IMR-90 (cell line): ENCODE measurements at regions not wholly inside any gene's neighbourhood (a gene's known extent, or its start where the extent isn't known, plus 50 kb on each side); places are given as distances from the start of the nearest gene placed in this dataset.

ENCODE experiments used
- ATAC-seq: fragments of 200-7000 bp; cut with Tn5 transposase; 2 replicates; pipeline ENCODE4 v1.9.1; 2020; ENCODE audit warnings: low read depth, mild to moderate bottlenecking, moderate library complexity
- BruUV-seq: library from RNA; stranded (reverse); fragments of 400-500 nt; replicated peaks from 2 replicates; lab custom pipeline; 2021; lab: Mats Ljungman, UMichigan
- CTCF ChIA-PET: fragments of 300-600 bp; formaldehyde crosslinking; extraction: SDS; loops from one replicate; lab custom pipeline; 2021; ENCODE audit warnings: antibody characterized with exemption; lab: Yijun Ruan, JAX
- POLR2A ChIA-PET: fragments of 300-600 bp; sonication (Branson Sonifier 250); formaldehyde crosslinking; loops from one replicate; lab custom pipeline; 2022; ENCODE audit warnings: antibody characterized with exemption; ENCODE audit not compliant: unreplicated experiment; lab: Charles Lee
- DNase-seq: peaks from one replicate; pipeline ENCODE4 v3.0.0; 2013
- H2AFZ ChIP-seq: replicated peaks from 2 replicates; pipeline ENCODE3; 2013; ENCODE audit warnings: low read length, mild to moderate bottlenecking; ENCODE audit not compliant: poor library complexity
- H2AK5ac ChIP-seq: 2 replicates; pipeline ENCODE4 v1.6.1; 2013; ENCODE audit warnings: low read depth, low read length, inconsistent platforms
- H2AK9ac ChIP-seq: replicated peaks from 2 replicates; pipeline ENCODE3; 2013; ENCODE audit warnings: mild to moderate bottlenecking, low read depth, low read length, moderate library complexity; ENCODE audit not compliant: poor library complexity
- H2BK120ac ChIP-seq: 2 replicates; pipeline ENCODE4 v1.6.1; 2013; ENCODE audit warnings: low read depth, low read length, inconsistent platforms
- H2BK15ac ChIP-seq: 3 replicates; pipeline ENCODE4 v1.6.1; 2013; ENCODE audit warnings: low read depth, low read length, inconsistent platforms
- H2BK20ac ChIP-seq: 2 replicates; pipeline ENCODE4 v1.6.1; 2013; ENCODE audit warnings: low read depth, mild to moderate bottlenecking, inconsistent platforms, low read length, moderate library complexity
- H2BK5ac ChIP-seq: 2 replicates; pipeline ENCODE4 v1.6.1; 2013; ENCODE audit warnings: mild to moderate bottlenecking, low read depth, low read length, inconsistent platforms; ENCODE audit not compliant: poor library complexity, severe bottlenecking
- H3K14ac ChIP-seq: replicated peaks from 2 replicates; pipeline ENCODE4 v1.6.1; 2013; ENCODE audit warnings: low read depth, low read length, inconsistent platforms
- H3K18ac ChIP-seq: 2 replicates; pipeline ENCODE4 v1.6.1; 2013; ENCODE audit warnings: low read depth, low read length, control low read depth
- H3K23ac ChIP-seq: 2 replicates; pipeline ENCODE4 v1.6.1; 2013; ENCODE audit warnings: low read depth, low read length, inconsistent platforms
- H3K27ac ChIP-seq: 2 replicates; pipeline ENCODE4 v1.5.1; 2013; ENCODE audit warnings: mild to moderate bottlenecking, control low read depth, low read length; ENCODE audit not compliant: insufficient read depth
- H3K27me3 ChIP-seq: 2 replicates; pipeline ENCODE4 v1.6.1; 2013; ENCODE audit warnings: low read length; ENCODE audit not compliant: control insufficient read depth, insufficient read depth
- H3K36me3 ChIP-seq: 2 replicates; pipeline ENCODE4 v1.6.1; 2013; ENCODE audit warnings: low read length, mixed read lengths; ENCODE audit not compliant: control insufficient read depth, insufficient read depth
- H3K4ac ChIP-seq: 2 replicates; pipeline ENCODE4 v1.6.1; 2013; ENCODE audit warnings: low read depth, low read length, inconsistent platforms
- H3K4me1 ChIP-seq: 2 replicates; pipeline ENCODE4 v1.6.1; 2013; ENCODE audit warnings: low read length, mixed read lengths; ENCODE audit not compliant: control insufficient read depth, insufficient read depth
- H3K4me2 ChIP-seq: 2 replicates; pipeline ENCODE4 v1.6.1; 2013; ENCODE audit warnings: low read depth, mild to moderate bottlenecking, control low read depth, low read length, moderate library complexity
- H3K4me3 ChIP-seq: 2 replicates; pipeline ENCODE4 v1.5.1; 2013; ENCODE audit warnings: low read depth, mild to moderate bottlenecking, control low read depth, low read length, moderate library complexity; ENCODE audit not compliant: insufficient read depth
- H3K56ac ChIP-seq: 2 replicates; pipeline ENCODE4 v1.6.1; 2013; ENCODE audit warnings: low read length, inconsistent platforms; ENCODE audit not compliant: insufficient read depth; ENCODE audit errors: extremely low read depth
- H3K79me1 ChIP-seq, 2 experiments: 2 replicates each; pipeline ENCODE4 v1.6.1; 2013; ENCODE audit warnings: low read length in 2 of 2, inconsistent platforms in 1 of 2, low read depth in 1 of 2
- H3K9ac ChIP-seq: 2 replicates; pipeline ENCODE4 v1.6.1; 2013; ENCODE audit warnings: low read depth, low read length, control low read depth
- H3K9me1 ChIP-seq: 2 replicates; pipeline ENCODE4 v1.6.1; 2013; ENCODE audit warnings: low read length, inconsistent platforms; ENCODE audit not compliant: insufficient read depth
- H3K9me3 ChIP-seq: 2 replicates; pipeline ENCODE4 v1.6.1; 2013; ENCODE audit warnings: low read length; ENCODE audit not compliant: control insufficient read depth, insufficient read depth
- H4K20me1 ChIP-seq: 2 replicates; pipeline ENCODE4 v1.6.1; 2013; ENCODE audit warnings: low read length, inconsistent platforms; ENCODE audit not compliant: insufficient read depth
- H4K5ac ChIP-seq: 2 replicates; pipeline ENCODE4 v1.6.1; 2013; ENCODE audit warnings: mild to moderate bottlenecking, low read depth, low read length, control low read depth
- H4K8ac ChIP-seq, 2 experiments: 2 replicates each; pipeline ENCODE4 v1.6.1; 2013; ENCODE audit warnings: low read depth in 2 of 2, low read length in 2 of 2, control low read depth in 1 of 2, inconsistent platforms in 1 of 2
- H4K91ac ChIP-seq: 2 replicates; pipeline ENCODE4 v1.6.1; 2013; ENCODE audit warnings: low read depth, low read length, inconsistent platforms; ENCODE audit not compliant: insufficient read depth
- BHLHE40 ChIP-seq: fragments of 150-350 bp; IDR thresholded peaks from 2 replicates; pipeline ENCODE4 v1.6.1; 2016; ENCODE audit warnings: mild to moderate bottlenecking, low read depth, low read length
- CEBPB ChIP-seq: IDR thresholded peaks from 2 replicates; pipeline ENCODE4 v1.6.1; 2012; ENCODE audit warnings: low read depth, low read length, improper control_type of control experiment
- CHD1 ChIP-seq: IDR thresholded peaks from 2 replicates; pipeline ENCODE4 v1.6.1; 2012; ENCODE audit warnings: low read depth, low read length, improper control_type of control experiment
- FOS ChIP-seq: fragments of 150-350 bp; IDR thresholded peaks from 2 replicates; pipeline ENCODE4 v1.6.1; 2016; ENCODE audit warnings: low read depth, low read length
- MAZ ChIP-seq: IDR thresholded peaks from 2 replicates; pipeline ENCODE4 v1.6.1; 2012; ENCODE audit warnings: low read depth, mild to moderate bottlenecking, low read length, improper control_type of control experiment, moderate library complexity, borderline replicate concordance
- NFE2L2 ChIP-seq: fragments of 150-350 bp; IDR thresholded peaks from 2 replicates; pipeline ENCODE4 v1.6.1; 2016; ENCODE audit warnings: low read depth, mild to moderate bottlenecking, low read length
- SMC3 ChIP-seq: fragments of 150-350 bp; IDR thresholded peaks from 2 replicates; pipeline ENCODE4 v1.6.1; 2016; ENCODE audit warnings: low read depth, mild to moderate bottlenecking, antibody characterized with exemption, low read length, moderate library complexity
- WGBS, 2 experiments: methylation state at CpG; one replicate each; pipeline versions ENCODE4 v1.1.5 to v1.1.7; 2013; ENCODE audit warnings: missing lambda C conversion rate in 2 of 2; ENCODE audit not compliant: insufficient read length in 1 of 2; ENCODE audit errors: extremely low coverage in 2 of 2; 5-methylcytosine and 5-hydroxymethylcytosine counted together
- dilution Hi-C: fragments of 300-500 bp; cut with HindIII; formaldehyde crosslinking; loops from one replicate; pipeline ENCODE4 v1.14.3; 2018; ENCODE audit warnings: low sequenced_read_pairs; ENCODE audit not compliant: unreplicated experiment
- in situ Hi-C: fragments of 300-500 bp; cut with MboI; formaldehyde crosslinking; loops from 3 replicates; pipeline ENCODE4 v1.14.3; 2019; ENCODE audit warnings: low sequenced_read_pairs, inconsistent platforms, mixed read lengths
- intact Hi-C: fragments of 100-400 bp; cut with micrococcal nuclease; formaldehyde crosslinking; loops from 2 replicates; pipeline ENCODE4 v1.10.0; 2022
- TF ChIP-seq, protein P1 (sequence below): fragments of 150-350 bp; IDR thresholded peaks from 2 replicates; pipeline ENCODE4 v1.6.1; 2016; ENCODE audit warnings: low read depth, mild to moderate bottlenecking, low read length, moderate library complexity, borderline replicate concordance

DNA sequence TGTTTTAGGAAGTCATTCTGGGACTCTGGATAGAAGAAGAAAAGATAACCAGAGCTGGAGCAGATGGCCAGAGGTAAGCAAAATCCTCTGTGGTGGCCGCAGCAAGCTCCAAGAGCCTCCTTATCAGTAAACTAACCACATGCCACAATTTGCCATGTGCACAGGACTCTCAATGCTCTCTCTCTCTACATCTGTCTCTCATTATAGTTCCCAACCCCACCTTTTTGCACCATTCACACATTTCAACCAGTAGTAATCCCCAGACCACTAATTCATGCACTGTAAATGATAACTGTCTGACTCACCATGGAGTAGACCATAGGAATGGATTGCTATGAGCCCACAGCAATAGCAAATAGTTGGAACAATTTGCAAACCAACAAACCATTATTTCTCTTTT, 526.1 kb downstream of the TLR4 start:
- dilution Hi-C loops: no loop called here
- TF ChIP-seq FOS (no peak), SMC3 (no peak), CEBPB (no peak), CHD1 (no peak), MAZ (no peak), NFE2L2 (no peak), BHLHE40 (no peak)
- TF ChIP-seq, protein P1, sequence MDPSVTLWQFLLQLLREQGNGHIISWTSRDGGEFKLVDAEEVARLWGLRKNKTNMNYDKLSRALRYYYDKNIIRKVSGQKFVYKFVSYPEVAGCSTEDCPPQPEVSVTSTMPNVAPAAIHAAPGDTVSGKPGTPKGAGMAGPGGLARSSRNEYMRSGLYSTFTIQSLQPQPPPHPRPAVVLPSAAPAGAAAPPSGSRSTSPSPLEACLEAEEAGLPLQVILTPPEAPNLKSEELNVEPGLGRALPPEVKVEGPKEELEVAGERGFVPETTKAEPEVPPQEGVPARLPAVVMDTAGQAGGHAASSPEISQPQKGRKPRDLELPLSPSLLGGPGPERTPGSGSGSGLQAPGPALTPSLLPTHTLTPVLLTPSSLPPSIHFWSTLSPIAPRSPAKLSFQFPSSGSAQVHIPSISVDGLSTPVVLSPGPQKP: no peak
- no CpG with 5 or more reads among the region's 1 CpG for WGBS, 2 experiments

More for the DNA sequence above, 526.1 kb downstream of the TLR4 start:
- Histone ChIP-seq H2AK5ac (no peak overlapping the region), H3K27me3 (no peaks in the 10 kb centered on the region), H3K4ac (no peak overlapping the region), H3K27ac (no peak overlapping the region), H4K8ac (no peak overlapping the region), H3K56ac (no peak overlapping the region), H3K79me1 (no peaks in the 10 kb centered on the region), H3K14ac (no peak overlapping the region), H3K23ac (no peak overlapping the region), H3K9ac (no peak overlapping the region), H3K4me2 (no peak overlapping the region), H2AK9ac (no peak overlapping the region), H2BK120ac (no peak overlapping the region), H3K9me3 (peaks cover 8% of the 10 kb centered on the region), H2BK15ac (no peak overlapping the region), H3K4me1 (no peaks in the 10 kb centered on the region), H3K4me3 (no peak overlapping the region), H2AFZ (no peak overlapping the region), H2BK20ac (no peak overlapping the region), H4K91ac (no peak overlapping the region), H4K5ac (no peak overlapping the region), H3K18ac (no peak overlapping the region), H3K36me3 (no peaks in the 10 kb centered on the region), H2BK5ac (no peak overlapping the region), H3K9me1 (no peaks in the 10 kb centered on the region), H4K20me1 (no peaks in the 10 kb centered on the region)
- ATAC-seq (no peak), DNase-seq (no peak)
- BruUV-seq: no TSS peak
- POLR2A ChIA-PET: no interaction called here
- intact Hi-C loops (no loop called here), in situ Hi-C loops (no loop called here)
- CTCF ChIA-PET: no interaction called here
